Stimulated activated naive B cell treated with anti-CD40 and anti-IgM and Interleukin-4, amounts not matched to agents 10 μg/mL and 1 μg/mL and 100 μg/mL, for 72 hours (primary cell): ENCODE measurements at regions not wholly inside any gene's neighbourhood (a gene's known extent, or its start where the extent isn't known, plus 50 kb on each side); places are given as distances from the start of the nearest gene placed in this dataset.
"Not testable (repeated sequence)": the region's sequence is repeated elsewhere in the genome, so short reads cannot be mapped to it uniquely, and the experiment has no call there.

Source experiments
- ATAC-seq, 2 donors: fragments of 150-1000 bp; cut with Tn5 transposase; replicated peaks; 2 replicates each; pipeline ENCODE4 v1.10.0; 2021; ENCODE audit warnings: moderate library complexity in 1 of 2
- DNase-seq: peaks from one replicate; pipeline ENCODE4 v3.0.0; 2021
- H3K27ac Mint-ChIP-seq: one replicate; pipeline ENCODE4 v1.8.0; 2022; ENCODE audit warnings: mild to moderate bottlenecking, mixed read lengths
- H3K27me3 Mint-ChIP-seq, 2 donors: one replicate each; pipeline ENCODE4 v1.8.0; 2022; ENCODE audit warnings: mixed read lengths in 2 of 2
- H3K36me3 Mint-ChIP-seq, 2 donors: one replicate each; pipeline ENCODE4 v1.8.0; 2022; ENCODE audit warnings: mixed read lengths in 2 of 2, mild to moderate bottlenecking in 1 of 2
- H3K4me1 Mint-ChIP-seq, 2 donors: one replicate each; pipeline ENCODE4 v1.8.0; 2022; ENCODE audit warnings: mixed read lengths in 2 of 2, mild to moderate bottlenecking in 1 of 2
- H3K4me3 Mint-ChIP-seq, 2 donors: one replicate each; pipeline ENCODE4 v1.8.0; 2022; ENCODE audit warnings: mild to moderate bottlenecking in 2 of 2, mixed read lengths in 2 of 2, moderate library complexity in 1 of 2
- H3K9me3 Mint-ChIP-seq, 2 donors: one replicate each; pipeline ENCODE4 v1.8.0; 2022; ENCODE audit warnings: mixed read lengths in 2 of 2, mild to moderate bottlenecking in 1 of 2

DNA sequence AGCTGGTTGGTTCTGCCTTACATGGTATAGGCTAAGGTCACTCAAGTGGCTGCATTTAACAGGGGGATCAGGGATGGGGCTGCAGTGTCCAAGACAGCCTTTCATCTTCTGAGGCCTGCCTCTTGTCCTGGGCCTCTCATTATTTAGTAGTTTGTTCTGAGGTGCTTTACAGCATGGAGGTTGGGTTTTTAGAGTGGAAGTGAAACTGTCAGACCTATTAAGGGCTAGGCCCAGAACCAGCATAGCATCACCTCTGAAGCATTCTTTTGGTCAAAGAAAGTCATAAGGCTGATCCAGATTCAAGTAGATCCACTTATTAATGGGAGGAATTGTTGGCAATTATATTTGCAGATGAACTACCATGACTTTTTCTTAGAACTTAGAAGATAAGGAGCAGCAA, 146.0 kb upstream of the NMUR2 start:
- H3K4me3 Mint-ChIP-seq = no peak overlapping the region
- H3K4me1 Mint-ChIP-seq = no peaks in the 10 kb centered on the region
- ATAC-seq = peak; percentile 12 to 52
- no peaks in the 10 kb centered on the region for H3K27me3 Mint-ChIP-seq
- DNase-seq = no peak
- no peaks in the 10 kb centered on the region for H3K36me3 Mint-ChIP-seq
- peaks cover 0 to 1% of the 10 kb centered on the region in 2 donors for H3K9me3 Mint-ChIP-seq
- H3K27ac Mint-ChIP-seq = no peak overlapping the region

DNA sequence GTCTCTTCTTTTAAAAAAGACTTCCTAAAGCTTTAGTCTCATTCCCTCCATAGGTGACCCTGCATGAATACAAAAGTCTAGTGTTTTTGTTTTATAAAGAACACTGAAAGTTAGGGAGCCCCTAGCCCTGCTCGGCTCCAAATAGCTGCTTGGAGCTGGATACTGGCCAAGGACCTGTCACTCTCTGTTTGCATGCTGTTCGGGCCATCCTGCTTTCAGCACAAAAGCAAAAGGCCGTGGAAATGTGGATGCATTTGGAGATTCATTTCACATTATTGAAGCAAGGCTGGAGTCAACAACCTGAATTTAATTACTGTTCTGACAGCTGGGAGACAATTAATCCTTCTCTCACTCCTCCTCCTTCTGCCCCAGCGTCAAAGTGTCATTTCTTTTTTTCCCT, 151.7 kb upstream of the NMUR2 start:
- Mint-ChIP-seq H3K9me3 (peaks cover 0 to 1% of the 10 kb centered on the region in 2 donors), H3K4me1 (no peaks in the 10 kb centered on the region), H3K4me3 (no peak overlapping the region), H3K27me3 (no peaks in the 10 kb centered on the region), H3K36me3 (no peaks in the 10 kb centered on the region), H3K27ac (no peak overlapping the region)
- ATAC-seq (no peak), DNase-seq (no peak)

DNA sequence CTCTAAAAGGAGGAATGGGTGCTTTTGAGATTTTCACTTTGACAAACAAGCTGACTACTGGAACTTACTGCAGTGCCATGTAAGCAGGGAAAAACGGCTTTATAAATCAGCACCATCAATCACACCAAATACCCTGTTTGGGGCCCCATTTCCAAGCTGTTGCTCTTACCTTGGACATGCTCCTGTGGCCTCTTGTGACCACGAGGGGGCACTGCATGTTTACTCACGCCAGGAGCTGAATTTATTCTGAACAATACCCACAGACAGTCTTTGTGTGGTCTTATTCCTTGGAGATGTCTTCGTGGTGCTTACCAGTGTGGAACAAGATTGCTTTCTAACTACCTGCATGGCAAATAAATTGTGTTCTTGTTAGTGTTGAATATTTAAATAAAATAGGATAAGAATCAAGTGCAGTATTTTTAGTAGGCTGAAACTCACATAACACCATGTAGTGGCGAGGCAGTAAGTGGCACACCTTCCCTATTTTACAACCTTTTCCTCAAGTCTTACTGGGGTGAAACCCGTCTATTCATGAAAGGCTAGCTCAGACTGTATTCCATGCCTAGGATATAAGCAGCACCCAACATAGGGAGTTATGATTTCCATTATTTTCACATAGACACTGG, 155.5 kb upstream of the NMUR2 start:
- no peaks in the 10 kb centered on the region for H3K4me1 Mint-ChIP-seq
- DNase-seq (peak; percentile 4), ATAC-seq (peak; percentile 41 to 57)
- peaks cover 1 to 3% of the 10 kb centered on the region in 2 donors for H3K9me3 Mint-ChIP-seq
- H3K4me3 Mint-ChIP-seq = no peak overlapping the region
- no peaks in the 10 kb centered on the region for H3K27me3 Mint-ChIP-seq
- H3K27ac Mint-ChIP-seq = no peak overlapping the region
- H3K36me3 Mint-ChIP-seq = no peaks in the 10 kb centered on the region

DNA sequence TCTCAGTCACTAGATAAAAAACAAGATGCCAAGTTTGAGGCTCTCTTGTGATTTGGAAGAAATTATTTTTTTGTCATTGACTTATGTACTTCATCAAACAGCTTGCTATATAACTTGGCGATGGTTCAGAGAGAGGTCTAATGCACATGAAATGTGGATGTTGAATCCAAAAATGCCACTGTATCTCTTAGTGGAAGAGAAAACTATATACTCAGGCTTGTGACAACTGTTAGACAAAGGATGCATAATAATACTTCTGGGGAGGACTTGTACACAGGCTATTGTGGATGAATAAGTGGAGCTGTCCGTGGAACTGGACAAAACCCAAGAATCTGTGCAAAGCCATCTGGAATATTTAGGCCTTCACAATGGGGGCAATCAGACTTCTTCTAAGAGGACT, 162.9 kb upstream of the NMUR2 start:
- H3K27me3 Mint-ChIP-seq = no peaks in the 10 kb centered on the region
- DNase-seq (no peak), ATAC-seq (no peak)
- H3K4me1 Mint-ChIP-seq = no peaks in the 10 kb centered on the region
- peaks cover 7 to 9% of the 10 kb centered on the region in 2 donors for H3K9me3 Mint-ChIP-seq
- no peak overlapping the region for H3K4me3 Mint-ChIP-seq
- H3K36me3 Mint-ChIP-seq = no peaks in the 10 kb centered on the region
- H3K27ac Mint-ChIP-seq = no peak overlapping the region

- Mint-ChIP-seq H3K27me3 (no peaks in the 10 kb centered on the region), H3K4me1 (no peaks in the 10 kb centered on the region)
Observed at GRCh38 chr5:152572812-152573211, 167.7 kb upstream of the NMUR2 start.

DNA sequence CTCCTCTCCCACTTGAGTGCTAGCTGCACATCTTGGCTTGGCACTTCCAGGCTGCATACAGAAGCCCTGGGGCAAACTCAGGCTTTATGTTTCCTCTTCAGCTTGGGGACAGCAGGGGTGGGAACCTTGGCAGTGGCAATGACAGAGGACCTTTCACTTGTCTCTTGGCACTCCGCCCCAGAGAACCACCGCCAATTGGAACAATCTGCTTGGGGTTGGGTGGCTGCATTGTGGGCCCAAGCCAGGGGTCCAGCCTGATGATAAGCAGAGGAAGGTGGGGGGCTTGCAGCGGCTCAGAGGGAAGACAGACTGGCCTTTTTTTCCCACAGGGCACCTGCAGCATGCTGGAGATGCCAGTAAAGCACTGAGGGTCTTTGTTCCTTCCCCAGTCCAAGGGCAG, 179.0 kb upstream of the NMUR2 start:
- no peaks in the 10 kb centered on the region for H3K36me3 Mint-ChIP-seq
- DNase-seq (no peak), ATAC-seq (no peak)
- H3K4me3 Mint-ChIP-seq = no peak overlapping the region
- no peaks in the 10 kb centered on the region for H3K4me1 Mint-ChIP-seq
- H3K27me3 Mint-ChIP-seq = no peaks in the 10 kb centered on the region
- no peak overlapping the region for H3K27ac Mint-ChIP-seq
- H3K9me3 Mint-ChIP-seq = peaks cover 17% of the 10 kb centered on the region in 2 donors

More at GRCh38 chr5:152572812-152573211, 167.7 kb upstream of the NMUR2 start:
- no peak for DNase-seq
- H3K4me3 Mint-ChIP-seq = no peak overlapping the region
- H3K36me3 Mint-ChIP-seq = no peaks in the 10 kb centered on the region
- peaks cover 5 to 14% of the 10 kb centered on the region in 2 donors for H3K9me3 Mint-ChIP-seq
- H3K27ac Mint-ChIP-seq = no peak overlapping the region
- no peak for ATAC-seq

DNA sequence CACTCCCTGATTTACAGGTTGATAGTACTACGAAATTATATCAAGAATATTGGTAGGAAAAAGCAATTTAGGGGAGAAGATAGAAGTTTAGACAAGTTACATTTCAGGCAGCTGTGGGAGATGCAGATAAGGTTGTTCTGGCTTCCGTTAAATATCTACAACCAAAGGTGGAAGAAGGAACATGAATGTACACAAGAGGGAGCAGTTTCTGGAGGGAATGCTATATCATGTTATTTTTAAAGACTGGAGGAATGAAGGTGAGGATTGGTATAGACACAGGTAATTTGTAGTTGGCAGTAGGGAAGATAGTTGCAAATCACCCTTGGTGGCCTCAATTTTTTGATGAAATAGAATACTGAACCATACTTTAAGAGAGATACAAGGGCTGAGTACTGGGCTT, 187.3 kb upstream of the NMUR2 start:
- DNase-seq (no peak), ATAC-seq (no peak)
- Mint-ChIP-seq H3K27me3 (no peaks in the 10 kb centered on the region), H3K9me3 (peaks cover 6 to 8% of the 10 kb centered on the region in 2 donors), H3K4me3 (no peak overlapping the region), H3K36me3 (no peaks in the 10 kb centered on the region), H3K27ac (no peak overlapping the region), H3K4me1 (no peaks in the 10 kb centered on the region)

GRCh38 chr5:152593388-152593787, 188.3 kb upstream of the NMUR2 start:
- DNase-seq (no peak), ATAC-seq (no peak)
- Mint-ChIP-seq H3K4me3 (no peak overlapping the region), H3K9me3 (peaks cover 2 to 7% of the 10 kb centered on the region in 2 donors), H3K27ac (no peak overlapping the region), H3K36me3 (no peaks in the 10 kb centered on the region), H3K27me3 (no peaks in the 10 kb centered on the region), H3K4me1 (no peaks in the 10 kb centered on the region)

GRCh38 chr5:152595405-152595804, 190.3 kb upstream of the NMUR2 start:
- no peaks in the 10 kb centered on the region for H3K36me3 Mint-ChIP-seq
- DNase-seq = no peak
- no peaks in the 10 kb centered on the region for H3K4me1 Mint-ChIP-seq
- peaks cover 0 to 5% of the 10 kb centered on the region in 2 donors for H3K9me3 Mint-ChIP-seq
- no peaks in the 10 kb centered on the region for H3K27me3 Mint-ChIP-seq
- ATAC-seq = no peak
- no peak overlapping the region for H3K4me3 Mint-ChIP-seq
- H3K27ac Mint-ChIP-seq = no peak overlapping the region

DNA sequence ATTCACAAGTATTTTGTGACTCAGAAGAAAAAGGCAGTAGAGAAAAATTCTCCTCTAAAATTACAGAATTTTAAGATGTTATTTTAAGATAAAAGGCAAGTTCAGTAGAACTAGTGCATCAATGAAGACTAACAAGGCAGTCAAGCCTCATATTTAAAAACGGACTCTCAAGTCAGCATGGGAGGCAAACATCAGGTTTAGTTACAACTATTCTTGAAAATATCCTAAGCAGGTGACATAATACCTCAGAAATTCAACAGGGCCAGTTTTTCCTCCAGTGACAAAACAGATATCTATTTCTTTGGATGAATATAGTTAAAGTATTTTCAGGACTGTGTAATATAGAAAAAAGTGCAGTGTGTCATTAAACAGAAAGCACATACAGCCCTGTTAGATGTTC, 194.0 kb upstream of the NMUR2 start:
- H3K9me3 Mint-ChIP-seq = no peaks in the 10 kb centered on the region
- no peak overlapping the region for H3K4me3 Mint-ChIP-seq
- H3K36me3 Mint-ChIP-seq = no peaks in the 10 kb centered on the region
- H3K4me1 Mint-ChIP-seq = no peaks in the 10 kb centered on the region
- DNase-seq (no peak), ATAC-seq (no peak)
- H3K27ac Mint-ChIP-seq = no peak overlapping the region
- no peaks in the 10 kb centered on the region for H3K27me3 Mint-ChIP-seq

DNA sequence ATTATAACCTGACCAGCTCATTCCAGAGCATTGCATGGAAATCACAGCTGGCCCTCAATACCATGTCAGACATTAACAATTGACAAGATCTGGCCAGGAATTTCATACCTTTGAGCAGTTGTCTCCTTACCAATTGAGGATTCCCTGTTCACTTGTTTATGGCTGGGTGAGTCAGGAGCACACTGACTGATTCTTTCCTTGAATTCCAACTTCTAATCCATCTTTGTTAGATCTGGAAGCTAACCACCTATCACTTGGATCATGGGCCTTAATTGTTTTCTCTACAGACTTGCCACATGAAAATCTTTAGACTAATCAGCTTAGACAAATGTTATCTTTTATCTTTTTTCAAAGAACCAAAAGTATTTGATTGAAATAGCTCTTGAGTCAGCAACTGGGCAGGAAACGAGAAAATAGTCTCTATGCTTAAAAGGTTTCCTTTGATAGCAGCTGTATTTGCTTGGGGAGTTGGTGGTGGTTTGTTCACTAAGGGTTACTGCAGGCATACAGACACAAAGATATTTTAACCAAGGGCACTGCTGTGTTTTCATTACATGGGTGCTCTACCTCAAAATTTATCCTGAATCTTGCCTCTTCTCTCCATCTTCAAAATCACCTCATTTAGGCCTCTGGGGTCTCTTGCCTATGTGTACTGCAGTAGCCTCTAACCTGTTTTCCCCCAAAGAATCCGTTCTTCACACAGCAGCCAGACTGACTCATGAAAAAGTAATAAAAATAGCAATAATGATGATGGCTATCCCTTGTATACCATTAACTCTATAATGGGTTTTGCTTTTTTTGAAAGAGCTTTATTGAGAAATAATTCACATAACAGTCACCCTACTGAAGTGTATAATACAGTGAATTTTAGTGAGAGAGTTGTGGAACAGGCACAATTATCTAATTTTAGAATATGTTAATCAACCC, 197.0 kb upstream of the NMUR2 start:
- DNase-seq (no peak), ATAC-seq (no peak)
- Mint-ChIP-seq H3K4me3 (no peak overlapping the region), H3K27ac (no peak overlapping the region), H3K9me3 (peaks cover 0 to 3% of the 10 kb centered on the region in 2 donors), H3K36me3 (no peaks in the 10 kb centered on the region), H3K27me3 (no peaks in the 10 kb centered on the region), H3K4me1 (no peaks in the 10 kb centered on the region)

DNA sequence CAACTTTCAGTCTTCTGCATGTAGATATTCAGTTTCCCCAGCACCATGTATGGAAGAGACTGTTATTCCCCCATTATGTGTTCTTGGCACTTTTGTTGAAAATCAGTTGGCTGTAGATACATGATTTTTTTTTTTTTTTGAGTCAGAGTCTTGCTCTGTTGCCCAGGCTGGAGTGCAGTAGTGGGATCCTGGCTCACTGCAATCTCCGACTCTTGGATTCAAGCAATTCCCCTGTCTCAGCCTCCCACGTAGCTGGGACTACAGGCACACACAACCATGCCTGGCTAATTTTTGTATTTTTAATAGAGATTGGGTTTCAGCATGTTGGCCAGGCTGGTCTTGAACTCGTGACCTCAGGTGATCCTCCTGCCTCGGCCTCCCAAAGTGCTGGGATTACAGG, 201.0 kb upstream of the NMUR2 start:
- not testable (repeated sequence) for DNase-seq, H3K36me3 Mint-ChIP-seq, H3K27ac Mint-ChIP-seq, H3K4me3 Mint-ChIP-seq, H3K9me3 Mint-ChIP-seq, ATAC-seq, H3K4me1 Mint-ChIP-seq, H3K27me3 Mint-ChIP-seq

DNA sequence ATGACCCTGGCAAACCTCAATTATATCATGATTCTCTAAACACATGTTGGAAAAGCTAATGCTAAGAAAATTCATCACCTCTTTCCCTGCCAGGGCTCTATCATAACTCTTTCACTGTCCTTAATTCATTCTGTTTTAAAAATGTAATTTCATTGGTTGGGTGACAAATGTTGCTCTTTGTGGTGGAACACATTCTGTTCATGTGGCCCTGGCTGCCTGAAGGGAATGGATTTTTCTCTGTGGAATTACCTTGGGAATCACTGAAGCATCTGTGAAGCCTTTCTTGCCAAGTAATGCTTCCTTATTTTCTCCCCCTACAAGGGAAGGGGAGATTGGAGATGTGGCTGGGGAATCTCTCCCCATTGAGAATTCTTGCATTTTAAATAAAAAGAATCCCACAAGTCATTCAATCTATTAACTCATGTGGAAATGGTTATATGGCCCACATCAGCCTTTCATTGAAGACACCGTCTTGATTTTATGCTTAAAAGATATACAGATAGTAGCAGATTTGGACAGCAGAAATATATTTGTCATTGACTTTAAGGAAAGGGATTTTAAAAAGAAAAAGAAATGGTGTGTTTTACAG, 201.8 kb upstream of the NMUR2 start:
- peaks cover 0 to 3% of the 10 kb centered on the region in 2 donors for H3K9me3 Mint-ChIP-seq
- H3K4me1 Mint-ChIP-seq = no peaks in the 10 kb centered on the region
- ATAC-seq (no peak), DNase-seq (no peak)
- H3K27me3 Mint-ChIP-seq = no peaks in the 10 kb centered on the region
- H3K4me3 Mint-ChIP-seq = no peak overlapping the region
- H3K36me3 Mint-ChIP-seq = no peaks in the 10 kb centered on the region
- no peak overlapping the region for H3K27ac Mint-ChIP-seq

GRCh38 chr5:152607401-152608160, 202.5 kb upstream of the NMUR2 start:
- Mint-ChIP-seq H3K4me1 (no peaks in the 10 kb centered on the region), H3K36me3 (no peaks in the 10 kb centered on the region), H3K9me3 (peaks cover 0 to 3% of the 10 kb centered on the region in 2 donors), H3K27me3 (no peaks in the 10 kb centered on the region), H3K27ac (no peak overlapping the region), H3K4me3 (no peak overlapping the region)
- no peak for DNase-seq
- ATAC-seq = no peak
